GM21526 (cell line): ENCODE measurements at regions not wholly inside any gene's neighbourhood (a gene's known extent, or its start where the extent isn't known, plus 50 kb on each side); places are given as distances from the start of the nearest gene placed in this dataset.

Experiments
- ATAC-seq: cut with Tn5 transposase; IDR thresholded peaks from one replicate; pipeline ENCODE4 v1.9.1; 2021; ENCODE audit warnings: moderate library complexity; ENCODE audit not compliant: unreplicated experiment, low FRiP score

DNA sequence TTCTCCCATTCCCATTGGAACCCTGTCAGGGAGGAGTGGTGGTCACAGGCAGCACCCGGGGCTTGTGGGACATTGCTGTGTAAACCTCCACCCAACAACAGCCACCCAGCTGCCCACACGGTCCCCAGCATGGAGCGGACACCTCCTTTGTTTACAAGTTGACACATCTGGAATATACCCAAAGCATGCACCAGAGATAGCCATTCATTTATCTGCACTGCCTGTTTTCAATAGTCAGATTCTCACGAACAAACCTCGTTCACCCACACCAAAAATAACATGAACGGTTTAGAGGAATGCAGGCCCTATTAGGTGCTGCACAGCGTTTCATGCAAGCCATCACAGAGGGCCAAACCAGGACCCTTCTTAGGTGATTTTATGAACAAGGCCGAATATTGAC lies 244.8 kb downstream of the FOXL1 start:
- no peak for ATAC-seq

DNA sequence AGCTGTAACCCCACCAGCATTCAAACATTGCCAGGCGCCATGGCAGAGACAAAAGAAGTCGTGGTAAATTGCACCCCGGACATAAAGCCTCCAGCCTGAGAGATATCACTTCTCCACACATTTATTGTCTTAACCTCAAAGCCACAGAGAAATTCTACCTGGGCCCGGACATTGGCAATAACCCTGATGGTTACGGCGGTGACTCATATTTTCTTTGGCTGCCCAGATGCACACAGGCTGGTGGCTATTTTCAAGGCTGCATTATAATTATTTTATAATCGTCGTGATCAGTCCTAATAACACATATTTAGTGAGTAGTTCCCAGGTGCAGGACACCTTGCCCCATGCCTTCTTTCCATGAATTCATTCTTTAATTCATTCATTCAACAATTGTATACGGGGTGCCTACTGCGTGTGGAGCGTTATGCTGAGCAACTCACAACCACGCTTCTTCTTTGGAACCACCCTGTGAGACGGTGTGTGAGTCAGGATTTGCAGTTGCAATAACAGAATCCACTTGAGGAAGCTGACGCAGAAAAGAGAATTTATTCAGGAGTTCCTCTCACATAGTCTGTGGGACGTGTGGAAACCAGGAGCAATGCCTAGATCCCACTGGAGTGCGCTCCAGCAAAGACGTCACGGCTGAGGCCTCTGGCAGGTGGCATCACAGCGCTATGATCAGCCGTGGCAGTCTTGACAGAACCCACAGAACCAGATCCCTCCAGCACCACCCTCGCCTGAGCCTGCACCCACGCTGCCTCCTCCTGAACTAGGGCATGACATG lies 245.7 kb downstream of the FOXL1 start:
- no peak for ATAC-seq

DNA sequence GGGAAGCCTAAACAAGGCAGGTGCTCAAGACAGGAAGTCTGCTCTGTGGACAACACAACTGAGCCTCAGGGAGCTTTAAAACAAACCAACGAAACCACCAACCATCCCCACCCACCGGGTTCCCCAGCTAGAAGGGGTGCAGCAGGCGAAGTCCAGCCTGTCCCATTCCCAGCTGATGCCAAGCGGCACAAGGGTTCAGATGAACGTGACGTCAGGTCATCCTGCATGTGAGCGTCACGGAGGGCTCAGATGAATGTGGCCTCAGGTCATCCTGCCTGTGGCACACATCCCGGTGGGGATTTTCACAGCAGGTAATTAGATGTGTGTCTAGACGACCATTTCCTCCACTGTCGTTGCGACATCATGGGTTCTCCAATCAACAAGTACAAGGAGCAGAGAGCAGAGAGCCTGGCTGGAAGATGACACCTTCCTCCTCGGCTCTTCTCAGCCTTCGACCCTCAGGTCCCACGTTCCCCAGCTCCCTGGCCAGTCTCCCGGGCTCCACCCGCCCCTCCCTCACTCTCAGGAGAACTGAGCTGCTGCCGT lies 246.5 kb downstream of the FOXL1 start:
- no peak for ATAC-seq

DNA sequence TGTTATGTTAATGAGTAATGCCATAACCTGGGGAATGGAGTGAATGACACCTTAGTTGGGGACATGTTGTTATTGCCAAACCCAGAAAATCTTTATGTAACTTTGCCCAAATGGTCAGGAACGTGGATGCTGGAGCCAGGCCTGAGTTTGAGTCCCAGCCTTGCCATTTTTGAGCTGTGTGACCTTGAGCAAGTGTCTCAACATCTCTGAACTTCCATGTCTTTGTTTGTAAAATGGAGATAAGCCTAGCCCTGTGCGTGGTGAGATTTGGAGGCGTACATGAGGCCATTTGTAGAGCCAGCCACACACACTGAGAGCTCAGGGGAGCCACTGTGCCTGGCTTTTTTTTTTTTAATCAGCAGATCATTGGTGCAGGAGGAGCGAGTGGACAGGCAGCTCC lies 247.3 kb downstream of the FOXL1 start:
- no peak for ATAC-seq

DNA sequence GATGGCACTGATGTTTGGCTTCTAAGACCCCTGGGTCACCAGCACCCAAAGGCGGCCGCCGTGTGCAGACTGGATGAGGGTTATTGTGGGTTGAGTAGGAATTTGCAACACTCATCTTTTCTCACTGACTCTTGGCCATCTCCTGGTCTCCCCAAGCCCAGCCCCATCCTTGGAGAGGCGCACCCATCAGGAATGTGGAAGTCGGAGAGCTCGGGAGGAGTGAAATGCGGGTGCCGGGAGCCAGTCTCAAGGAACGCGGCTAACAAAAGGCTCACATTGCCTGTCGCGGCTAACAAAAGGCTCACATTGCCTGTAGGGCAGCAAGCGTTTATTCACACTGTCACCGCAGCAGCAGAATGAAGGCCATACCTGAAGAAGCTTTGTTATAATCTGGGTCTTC lies 248.6 kb downstream of the FOXL1 start:
- no peak for ATAC-seq

DNA sequence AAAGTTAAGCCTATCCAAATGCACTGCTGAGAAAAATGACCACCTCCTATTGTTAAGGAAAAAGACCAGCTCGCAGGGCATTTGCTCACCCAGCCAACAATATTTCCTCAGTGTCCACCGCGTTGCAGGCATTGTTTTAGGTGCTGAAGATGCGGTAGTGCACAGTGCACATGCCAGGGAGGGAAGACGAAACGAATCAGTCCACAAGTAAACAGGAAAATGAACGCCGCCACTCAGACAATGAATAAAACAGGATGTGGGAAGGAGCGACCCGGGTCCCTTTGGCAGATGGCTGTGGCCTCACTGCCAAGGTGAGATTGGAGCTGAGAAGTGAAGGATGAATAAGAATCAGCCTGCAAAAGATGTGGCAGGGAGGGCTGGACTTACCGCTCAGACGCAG lies 249.2 kb downstream of the FOXL1 start:
- ATAC-seq = no peak

DNA sequence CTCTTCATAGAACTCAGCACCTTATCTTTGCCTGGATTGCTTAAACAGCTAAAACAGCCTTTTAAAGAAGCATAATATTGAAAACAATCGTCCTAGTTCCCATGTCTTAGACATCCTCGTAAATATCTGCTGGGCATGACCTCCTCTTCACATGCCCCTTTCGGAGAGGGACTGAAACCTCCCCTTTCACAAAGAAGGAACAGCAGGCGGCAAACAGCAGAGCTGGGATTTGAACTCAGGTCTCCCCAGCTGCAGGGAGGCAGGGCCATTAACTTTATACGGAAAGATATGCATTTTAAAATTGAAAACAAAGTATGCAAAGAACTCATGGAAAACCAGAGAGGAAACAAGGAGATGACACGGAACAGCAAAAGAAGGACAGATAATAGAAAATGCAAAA lies 249.9 kb downstream of the FOXL1 start:
- no peak for ATAC-seq

DNA sequence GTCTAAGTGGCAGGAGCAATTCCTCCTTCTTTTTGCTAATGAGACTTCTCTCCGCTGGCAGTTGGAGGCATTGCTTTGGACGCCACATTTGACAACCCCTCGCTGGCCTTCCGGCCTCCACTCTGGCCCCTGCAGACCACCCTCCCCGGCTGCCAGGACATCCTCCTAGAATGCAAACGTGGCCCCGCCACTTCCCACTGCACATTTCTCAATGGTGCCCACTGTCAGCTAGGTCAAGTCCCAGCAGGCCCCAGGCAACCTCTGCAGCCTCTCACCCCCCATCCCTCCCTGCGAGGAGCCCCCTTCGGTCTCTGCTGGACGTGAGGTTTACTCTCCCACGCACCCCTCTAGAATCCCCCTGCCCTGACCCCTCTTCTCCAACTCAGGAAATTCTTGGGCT lies 250.3 kb downstream of the FOXL1 start:
- no peak for ATAC-seq

DNA sequence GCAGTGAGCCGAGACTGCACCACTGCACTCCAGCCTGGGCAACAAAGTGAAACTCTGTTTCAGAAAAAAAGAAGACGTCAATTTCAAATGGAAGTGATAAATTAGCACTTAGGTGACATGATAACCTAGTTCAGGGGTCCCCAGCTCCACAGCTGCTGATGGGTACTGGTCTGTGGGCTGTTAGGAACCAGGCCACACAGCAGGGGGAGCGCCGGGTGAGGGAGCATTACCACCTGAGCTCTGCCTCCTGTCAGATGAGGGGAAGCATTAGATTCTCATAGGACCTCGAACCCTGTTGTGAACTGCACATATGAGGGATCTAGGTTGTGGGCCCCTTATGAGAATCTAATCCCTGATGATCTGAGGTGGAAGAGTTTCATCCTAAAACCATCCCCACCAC lies 253.0 kb downstream of the FOXL1 start:
- ATAC-seq = no peak

DNA sequence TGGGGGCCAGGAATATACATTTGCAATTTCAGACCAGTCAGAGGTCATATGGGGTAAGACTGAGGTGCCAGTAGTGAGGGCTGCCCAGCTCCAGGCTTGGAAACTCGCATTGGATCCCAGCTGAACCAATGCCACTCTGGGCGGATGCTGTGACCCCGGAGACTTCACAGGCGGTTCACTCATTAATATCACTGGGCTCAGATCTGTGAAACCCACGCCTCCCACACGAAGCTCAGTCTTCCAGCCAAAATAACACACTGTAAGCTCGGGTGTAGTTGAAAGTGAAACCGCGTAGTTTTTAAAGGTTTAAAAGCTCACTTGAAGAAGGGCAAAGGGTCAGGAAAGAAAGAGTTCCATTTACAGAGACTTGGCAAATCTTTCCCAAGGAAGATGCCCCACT lies 254.8 kb downstream of the FOXL1 start:
- no peak for ATAC-seq

DNA sequence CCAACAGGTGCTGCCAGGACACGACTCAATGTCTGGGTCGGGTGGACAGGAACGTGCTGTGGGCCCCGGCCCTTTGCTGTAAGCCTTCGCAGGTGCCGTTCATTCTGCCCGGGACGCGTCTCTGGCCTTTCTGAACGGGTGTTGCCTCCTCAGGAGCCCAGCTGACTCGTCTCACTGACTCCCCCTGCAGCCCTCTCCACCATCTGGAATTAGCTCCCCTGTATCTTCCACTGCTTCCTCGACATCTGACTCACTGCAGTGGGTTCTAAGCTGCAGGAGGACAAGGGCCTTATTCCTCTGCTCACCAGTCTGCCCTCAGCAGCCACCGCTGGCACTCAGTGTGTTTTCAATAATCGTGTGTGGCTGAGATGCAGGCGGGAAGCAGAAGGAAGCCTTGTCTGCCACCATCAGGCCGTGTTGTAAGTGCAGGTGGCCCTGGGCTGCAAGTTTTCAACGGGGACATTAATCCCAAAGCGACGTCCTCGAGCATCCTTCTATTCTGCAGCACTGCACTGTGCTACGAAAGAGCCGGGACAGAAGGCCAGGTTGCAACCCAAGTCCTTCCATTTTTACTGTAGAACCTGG lies 256.2 kb downstream of the FOXL1 start:
- no peak for ATAC-seq

DNA sequence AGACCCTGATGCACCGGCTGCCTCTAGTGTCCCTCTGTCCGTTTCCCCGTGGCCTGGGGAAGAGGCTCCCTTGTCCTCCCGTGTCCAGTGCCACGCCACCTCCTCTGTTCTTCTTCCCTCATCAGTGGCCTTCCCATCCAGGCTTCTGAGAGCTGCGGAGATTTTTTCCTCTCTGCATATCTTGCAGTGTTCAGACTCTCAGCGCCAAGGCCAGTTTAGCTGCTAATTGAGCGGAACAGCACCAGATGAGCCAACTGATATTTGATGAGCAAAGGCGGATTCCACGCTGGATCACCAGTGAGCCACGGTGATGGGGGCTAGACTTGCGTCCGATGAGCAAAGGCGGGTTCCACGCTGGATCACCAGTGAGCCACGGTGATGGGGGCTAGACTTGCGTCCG lies 257.6 kb downstream of the FOXL1 start:
- ATAC-seq = no peak

DNA sequence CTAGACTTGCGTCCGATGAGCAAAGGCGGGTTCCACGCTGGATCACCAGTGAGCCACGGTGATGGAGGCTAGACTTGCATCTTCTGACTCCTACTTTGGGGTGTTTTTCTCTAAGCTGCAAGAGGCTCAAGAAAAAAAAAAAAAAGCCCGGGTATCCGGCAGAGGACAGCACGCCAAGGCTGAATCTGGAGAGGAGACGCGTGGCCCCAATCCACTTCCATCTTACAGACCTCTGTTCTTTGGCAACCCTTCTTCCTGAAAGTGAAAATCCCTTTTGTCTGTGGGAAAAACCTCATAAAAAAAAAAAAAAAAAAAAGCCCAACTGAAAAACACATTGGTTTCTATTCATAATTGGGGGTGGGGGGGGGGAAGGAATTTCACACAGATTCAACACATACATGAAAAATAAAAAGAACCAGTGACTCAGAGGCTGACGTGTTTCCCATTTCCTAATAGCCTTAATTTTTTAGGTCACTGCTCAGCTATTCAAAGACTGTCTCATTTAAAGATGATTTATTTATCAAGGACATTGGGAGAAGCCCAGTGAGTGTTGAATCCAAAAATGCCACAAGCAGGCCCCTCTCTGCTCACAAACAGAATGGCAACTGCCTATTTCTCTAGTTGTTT lies 258.3 kb downstream of the FOXL1 start:
- ATAC-seq = no peak

DNA sequence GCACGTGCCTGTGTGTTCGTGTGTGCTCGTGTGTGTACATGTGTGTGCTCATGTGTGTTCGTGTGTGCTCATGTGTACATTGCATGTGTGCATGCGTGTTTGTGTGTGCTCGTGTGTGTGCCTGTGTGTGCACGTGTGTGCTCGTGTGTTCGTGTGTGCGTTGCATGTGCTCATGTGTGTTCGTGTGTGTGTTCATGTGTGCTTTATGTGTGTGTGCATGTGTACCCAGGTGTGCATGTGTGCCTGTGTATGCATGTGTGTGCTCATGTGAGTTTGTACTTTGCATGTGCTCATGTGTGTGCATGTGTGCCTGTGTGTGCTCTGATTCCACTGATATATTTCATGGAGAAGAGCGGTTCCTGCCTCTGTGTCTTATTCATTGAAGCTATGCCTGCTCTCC lies 265.5 kb downstream of the FOXL1 start:
- ATAC-seq = no peak

DNA sequence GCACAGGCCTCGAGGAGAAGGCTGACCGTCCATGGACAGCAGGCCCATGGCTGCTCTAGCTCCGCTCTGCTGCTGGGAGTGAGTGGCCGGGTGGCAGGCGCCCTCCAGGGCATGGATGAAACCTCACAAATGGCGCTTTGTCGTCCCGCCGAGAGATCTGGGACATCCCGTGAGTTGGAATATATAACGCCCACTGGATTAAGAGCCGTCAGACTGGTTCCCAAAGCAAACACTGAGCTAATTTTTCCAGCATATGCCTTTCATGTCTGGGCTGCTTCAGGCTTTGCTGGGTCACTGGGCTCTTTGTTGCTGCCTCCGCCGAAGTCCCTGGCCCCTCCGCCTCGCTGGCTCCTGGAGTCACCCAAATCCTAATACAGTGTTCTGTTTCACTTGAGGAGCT lies 266.3 kb downstream of the FOXL1 start:
- no peak for ATAC-seq

DNA sequence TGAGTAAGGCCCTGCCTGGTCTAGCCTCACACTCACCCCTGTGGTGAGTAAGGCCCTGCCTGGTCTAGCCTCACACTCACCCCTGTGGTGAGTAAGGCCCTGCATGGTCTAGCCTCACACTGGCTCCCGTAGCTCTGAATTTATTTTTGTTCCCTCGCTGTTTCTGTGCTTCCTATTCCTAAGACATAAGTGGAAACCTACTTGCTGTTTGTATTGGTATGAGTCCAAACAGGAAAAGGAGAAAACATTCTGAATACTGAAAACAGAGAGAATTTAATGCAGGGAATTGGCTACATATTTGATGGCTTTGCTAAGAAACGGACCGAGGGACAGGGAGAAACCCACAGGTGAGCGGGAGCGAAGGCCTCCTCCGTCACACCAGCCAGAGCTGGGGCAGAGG lies 267.8 kb downstream of the FOXL1 start:
- ATAC-seq = no peak

DNA sequence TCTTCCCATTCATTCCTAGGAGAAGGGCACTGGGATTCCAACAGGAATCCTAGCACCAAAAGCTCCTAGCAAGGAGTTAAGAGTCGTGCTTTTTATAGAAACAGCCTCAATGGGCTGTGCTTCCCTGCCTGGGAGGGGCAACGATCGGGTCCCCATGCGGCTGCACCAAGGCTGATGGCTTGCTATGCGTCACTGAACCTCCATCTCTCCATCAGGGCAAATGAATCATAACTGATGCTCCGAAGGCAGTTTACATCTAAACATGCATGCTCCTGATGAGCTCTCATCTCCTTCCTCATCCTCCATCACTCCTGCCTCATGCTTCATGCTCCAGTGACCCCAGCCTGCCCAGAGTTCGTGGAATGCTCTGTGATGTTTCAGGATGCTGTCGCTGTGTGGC lies 270.5 kb downstream of the FOXL1 start:
- ATAC-seq = no peak

DNA sequence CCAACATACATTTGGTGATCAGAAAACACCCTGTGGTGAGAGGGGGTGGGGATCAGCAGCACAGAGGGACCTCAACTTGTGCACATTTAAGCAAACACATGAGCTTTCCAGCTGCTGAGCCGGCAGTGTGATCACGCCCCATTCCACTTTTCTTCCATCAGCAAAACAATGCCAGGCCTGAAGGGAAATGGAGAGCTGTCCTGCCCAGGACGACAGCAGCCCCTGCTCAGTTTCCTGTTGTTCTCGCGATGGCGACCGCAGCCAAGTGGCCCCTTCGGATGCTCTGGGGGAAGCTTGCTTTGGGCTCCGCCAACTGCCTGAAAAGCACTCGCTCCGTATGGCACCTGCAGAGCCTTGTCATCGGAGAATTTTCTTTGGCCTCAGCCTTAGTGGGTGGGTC lies 272.3 kb downstream of the FOXL1 start:
- no peak for ATAC-seq

DNA sequence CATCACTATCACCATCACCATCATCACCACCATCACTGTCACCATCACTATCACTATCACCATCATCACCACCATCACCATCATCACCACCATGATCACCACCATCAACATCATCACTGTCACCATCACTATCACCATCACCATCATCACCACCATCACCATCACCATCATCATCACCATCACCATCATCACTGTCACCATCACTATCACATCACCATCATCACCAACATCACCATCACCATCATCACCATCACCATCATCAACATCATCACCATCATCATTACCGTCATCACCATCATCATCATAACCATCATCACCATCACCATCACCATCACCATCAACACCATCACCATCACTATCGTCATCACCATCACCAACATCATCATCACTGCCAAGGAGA lies 273.8 kb downstream of the FOXL1 start:
- ATAC-seq = no peak

DNA sequence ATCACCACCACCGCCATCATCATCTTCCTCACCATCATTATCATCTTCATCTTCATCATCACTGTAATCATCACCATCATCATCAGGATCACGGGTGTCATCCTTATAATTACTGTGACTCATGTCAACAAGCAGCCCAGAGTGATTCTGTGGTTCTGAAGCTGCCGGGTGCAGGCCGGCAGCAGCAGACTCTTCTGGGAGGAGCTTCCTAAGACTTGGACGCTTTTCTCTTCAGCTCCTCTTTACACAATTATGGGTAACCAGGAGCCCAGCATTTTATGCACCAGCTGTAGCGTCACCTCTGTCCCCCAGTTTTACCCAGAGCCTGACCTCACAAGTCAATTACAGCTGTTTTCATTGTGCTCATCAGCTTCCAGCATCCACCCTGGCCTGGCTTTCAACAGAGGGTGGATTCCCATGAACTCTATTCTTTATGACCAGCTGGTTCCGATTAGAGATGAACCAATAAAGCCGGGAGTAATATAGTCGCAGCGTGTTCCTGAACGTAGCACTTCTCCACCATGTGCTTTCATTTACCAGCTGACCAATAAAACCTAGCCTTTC lies 275.8 kb downstream of the FOXL1 start:
- no peak for ATAC-seq

DNA sequence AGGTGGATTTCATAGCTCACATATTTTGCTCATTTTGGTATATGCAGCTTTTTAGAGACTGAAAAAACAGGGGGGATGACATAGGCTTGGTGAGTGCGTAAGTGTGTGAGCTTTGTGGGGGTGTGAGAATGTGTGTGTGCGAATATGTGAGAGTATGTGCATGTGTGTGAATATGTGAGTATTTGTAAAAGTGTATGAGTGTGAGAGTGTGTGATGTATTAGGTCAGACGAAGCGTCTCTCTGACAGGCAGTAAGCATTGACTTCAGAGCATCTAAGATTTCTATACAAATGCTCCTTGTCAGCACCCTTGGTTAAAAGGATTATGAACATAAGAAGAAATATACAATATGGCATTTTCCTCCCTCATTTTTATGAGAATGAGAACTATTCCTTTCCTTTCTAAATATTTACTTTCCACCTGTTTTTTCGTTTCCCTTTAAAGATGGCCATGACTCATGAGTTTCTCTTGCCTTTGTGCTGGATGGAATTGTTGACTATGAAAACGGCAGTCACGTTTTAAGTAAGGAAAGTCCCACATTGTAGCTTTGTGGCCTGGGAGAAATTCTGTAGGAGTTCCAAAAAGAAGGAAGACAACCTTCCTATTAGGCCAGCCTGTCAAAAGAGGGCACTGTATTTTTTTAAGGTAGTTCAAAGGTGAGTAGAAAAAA lies 276.4 kb downstream of the FOXL1 start:
- ATAC-seq = no peak
